ENCODE measurements at regions not wholly inside any gene's neighbourhood (a gene's known extent, or its start where the extent isn't known, plus 50 kb on each side); places are given as distances from the start of the nearest gene placed in this dataset.

GRCh38 chr11:92322225-92322624 is 97.6 kb downstream of the FAT3 start:
- no peak for TF ChIP-seq CTCF (IDR thresholded peaks at IDR 0.05)
- Mint-ChIP-seq H3K4me1 (ENCODE audit: low read depth) (no peaks in the 10 kb centered on the region), H3K4me3 (no peak overlapping the region), H3K27ac (no peak overlapping the region), H3K9me3 (peaks cover 3% of the 10 kb centered on the region), H3K36me3 (ENCODE audit: low read depth) (no peaks in the 10 kb centered on the region), H3K27me3 (no peaks in the 10 kb centered on the region)
- no peak overlapping the region for H3K27ac ChIP-seq (ENCODE audit: low read depth in 1 of 2, low read length in 2 of 2)
- no peaks in the 10 kb centered on the region for H3K9me3 ChIP-seq (ENCODE audit: control insufficient read depth in 1 of 2, insufficient read depth in 1 of 2, low read length in 2 of 2)
- no peaks in the 10 kb centered on the region for H3K36me3 ChIP-seq (ENCODE audit: insufficient read depth, low read length)
- ChIA-PET CTCF (no interaction called here), POLR2A (no interaction called here)
- intact Hi-C loops (cut with DNase I, micrococcal nuclease): no loop called here
- no peak for DNase-seq
- no peaks in the 10 kb centered on the region for H3K4me1 ChIP-seq (ENCODE audit: insufficient read depth, low read length)
- H3K4me3 ChIP-seq (ENCODE audit: low read length): no peak overlapping the region
- H3K27me3 ChIP-seq (ENCODE audit: control insufficient read depth in 1 of 2, insufficient read depth in 2 of 2, low read length in 2 of 2): no peaks in the 10 kb centered on the region
- no peak for ATAC-seq (ENCODE audit: poor library complexity)

- H3K36me3 Mint-ChIP-seq (ENCODE audit: low read depth): no peaks in the 10 kb centered on the region
- ChIA-PET POLR2A (no interaction called here), CTCF (no interaction called here)
- H3K27me3 ChIP-seq (ENCODE audit: control insufficient read depth in 1 of 2, insufficient read depth in 2 of 2, low read length in 2 of 2): no peaks in the 10 kb centered on the region
- ATAC-seq (ENCODE audit: poor library complexity): no peak
- no peaks in the 10 kb centered on the region for H3K36me3 ChIP-seq (ENCODE audit: insufficient read depth, low read length)
- H3K4me3 ChIP-seq (ENCODE audit: low read length): no peak overlapping the region
- H3K27ac ChIP-seq (ENCODE audit: low read depth in 1 of 2, low read length in 2 of 2): no peak overlapping the region
- DNase-seq: no peak
- no peaks in the 10 kb centered on the region for H3K27me3 Mint-ChIP-seq
- no peak for TF ChIP-seq CTCF (IDR thresholded peaks at IDR 0.05)
- no peaks in the 10 kb centered on the region for H3K4me1 ChIP-seq (ENCODE audit: insufficient read depth, low read length)
- H3K4me1 Mint-ChIP-seq (ENCODE audit: low read depth): no peaks in the 10 kb centered on the region
- H3K9me3 Mint-ChIP-seq: peaks cover 3% of the 10 kb centered on the region
- no peak overlapping the region for H3K4me3 Mint-ChIP-seq
- no peak overlapping the region for H3K27ac Mint-ChIP-seq
- intact Hi-C loops (cut with DNase I, micrococcal nuclease): no loop called here
- H3K9me3 ChIP-seq (ENCODE audit: control insufficient read depth in 1 of 2, insufficient read depth in 1 of 2, low read length in 2 of 2): no peaks in the 10 kb centered on the region
Measured at GRCh38 chr11:92324890-92325289, 100.3 kb downstream of the FAT3 start.

- DNase-seq: no peak
- no peaks in the 10 kb centered on the region for H3K4me1 ChIP-seq (ENCODE audit: insufficient read depth, low read length)
- ChIA-PET POLR2A (no interaction called here), CTCF (no interaction called here)
- H3K9me3 ChIP-seq (ENCODE audit: control insufficient read depth in 1 of 2, insufficient read depth in 1 of 2, low read length in 2 of 2): no peaks in the 10 kb centered on the region
- no peak for ATAC-seq (ENCODE audit: poor library complexity)
- TF ChIP-seq CTCF (IDR thresholded peaks at IDR 0.05): no peak
- Mint-ChIP-seq H3K27ac (no peak overlapping the region), H3K4me3 (no peak overlapping the region), H3K9me3 (peaks cover 3% of the 10 kb centered on the region), H3K36me3 (ENCODE audit: low read depth) (no peaks in the 10 kb centered on the region), H3K27me3 (no peaks in the 10 kb centered on the region), H3K4me1 (ENCODE audit: low read depth) (no peaks in the 10 kb centered on the region)
- no peak overlapping the region for H3K27ac ChIP-seq (ENCODE audit: low read depth in 1 of 2, low read length in 2 of 2)
- H3K36me3 ChIP-seq (ENCODE audit: insufficient read depth, low read length): no peaks in the 10 kb centered on the region
- no peak overlapping the region for H3K4me3 ChIP-seq (ENCODE audit: low read length)
- intact Hi-C loops (cut with DNase I, micrococcal nuclease): no loop called here
- H3K27me3 ChIP-seq (ENCODE audit: control insufficient read depth in 1 of 2, insufficient read depth in 2 of 2, low read length in 2 of 2): no peaks in the 10 kb centered on the region
Measured at GRCh38 chr11:92325416-92325815, 100.8 kb downstream of the FAT3 start.
